Skeletal muscle satellite cell (primary cell): ENCODE measurements at regions not wholly inside any gene's neighbourhood (a gene's known extent, or its start where the extent isn't known, plus 50 kb on each side); places are given as distances from the start of the nearest gene placed in this dataset.

Experiments used
- H3K27me3 ChIP-seq: 2 replicates; pipeline ENCODE4 v1.7.0; 2013; ENCODE audit warnings: low read length; ENCODE audit not compliant: control insufficient read depth, insufficient read depth
- H3K36me3 ChIP-seq: 2 replicates; pipeline ENCODE4 v1.7.0; 2013; ENCODE audit warnings: mild to moderate bottlenecking, control low read depth, low read length; ENCODE audit not compliant: insufficient read depth
- H3K4me1 ChIP-seq: 2 replicates; pipeline ENCODE4 v1.7.0; 2013; ENCODE audit warnings: low read length; ENCODE audit not compliant: control insufficient read depth, insufficient read depth
- H3K4me2 ChIP-seq: 2 replicates; pipeline ENCODE4 v1.7.0; 2013; ENCODE audit warnings: mild to moderate bottlenecking, low read length
- H3K4me3 ChIP-seq: 2 replicates; pipeline ENCODE4 v1.7.0; 2013; ENCODE audit warnings: low read length
- H3K9ac ChIP-seq: 2 replicates; pipeline ENCODE4 v1.7.0; 2013; ENCODE audit warnings: mild to moderate bottlenecking, low read depth, low read length, moderate library complexity
- H3K9me3 ChIP-seq: replicated peaks from 2 replicates; pipeline ENCODE4 v1.7.0; 2013; ENCODE audit warnings: mild to moderate bottlenecking, control low read depth, low read length

DNA sequence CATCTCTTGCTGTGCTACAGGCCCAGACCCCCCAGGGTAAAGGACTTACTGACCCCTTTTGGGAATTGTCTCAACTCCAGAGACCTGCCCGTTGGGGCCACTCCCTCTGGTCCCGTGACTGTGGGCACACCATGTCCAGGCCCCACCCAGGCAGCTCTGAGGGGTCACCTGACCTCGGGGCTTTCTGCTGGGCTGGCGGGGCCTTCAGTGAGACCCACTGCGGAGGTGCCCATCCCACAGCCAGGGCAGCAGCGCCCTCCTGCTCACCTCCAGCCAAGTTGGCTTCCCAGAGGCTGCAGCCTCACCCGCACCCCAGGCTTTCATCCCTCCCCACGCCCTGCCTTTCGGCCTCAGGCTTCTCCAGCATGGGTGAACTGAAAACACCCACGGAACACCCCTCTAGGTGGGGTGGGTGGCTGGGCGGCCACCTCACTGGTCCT is 147.2 kb downstream of the DNAJB6 start:
- no peak overlapping the region for H3K4me3 ChIP-seq
- H3K4me1 ChIP-seq, result no peaks in the 10 kb centered on the region
- H3K9ac ChIP-seq, result no peak overlapping the region
- no peaks in the 10 kb centered on the region for H3K27me3 ChIP-seq
- H3K4me2 ChIP-seq, result no peak overlapping the region
- H3K9me3 ChIP-seq, result peaks cover 3% of the 10 kb centered on the region
- no peaks in the 10 kb centered on the region for H3K36me3 ChIP-seq

DNA sequence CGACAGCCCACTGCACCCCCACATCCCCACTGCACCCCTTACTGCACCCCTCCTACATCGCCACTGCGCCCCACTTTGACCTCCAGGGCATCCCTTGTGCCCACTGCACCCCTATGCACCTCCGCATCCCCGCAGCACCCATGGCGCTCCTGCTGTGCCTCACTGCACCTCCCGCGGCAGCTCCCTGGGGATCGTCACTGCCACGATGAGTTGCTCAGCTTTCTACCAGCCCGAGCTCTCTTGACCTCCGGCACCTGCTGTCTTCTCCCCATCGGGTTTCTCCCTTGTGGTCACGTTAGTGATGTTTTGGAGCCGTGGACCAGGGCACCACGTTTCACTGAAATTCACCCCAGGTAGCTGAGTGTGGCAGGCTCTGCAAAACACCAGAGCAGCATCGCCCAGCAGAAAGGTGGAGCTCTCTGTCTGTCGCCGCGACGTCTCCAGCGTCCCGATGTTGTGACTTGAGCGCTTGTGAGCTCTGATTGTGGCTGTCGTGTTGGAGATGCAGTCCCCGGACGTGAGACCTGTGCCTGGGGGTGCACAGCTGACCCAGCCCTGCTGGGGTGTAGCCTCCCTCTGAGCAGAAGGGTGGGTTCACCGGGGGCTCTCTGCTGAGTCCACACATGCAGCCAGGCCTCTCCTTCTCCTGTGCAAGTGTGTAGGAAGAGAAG is 147.7 kb downstream of the DNAJB6 start:
- Histone ChIP-seq H3K9ac (no peak overlapping the region), H3K4me3 (no peak overlapping the region), H3K36me3 (no peaks in the 10 kb centered on the region), H3K4me2 (no peak overlapping the region), H3K9me3 (peaks cover 3% of the 10 kb centered on the region), H3K4me1 (no peaks in the 10 kb centered on the region), H3K27me3 (no peaks in the 10 kb centered on the region)

DNA sequence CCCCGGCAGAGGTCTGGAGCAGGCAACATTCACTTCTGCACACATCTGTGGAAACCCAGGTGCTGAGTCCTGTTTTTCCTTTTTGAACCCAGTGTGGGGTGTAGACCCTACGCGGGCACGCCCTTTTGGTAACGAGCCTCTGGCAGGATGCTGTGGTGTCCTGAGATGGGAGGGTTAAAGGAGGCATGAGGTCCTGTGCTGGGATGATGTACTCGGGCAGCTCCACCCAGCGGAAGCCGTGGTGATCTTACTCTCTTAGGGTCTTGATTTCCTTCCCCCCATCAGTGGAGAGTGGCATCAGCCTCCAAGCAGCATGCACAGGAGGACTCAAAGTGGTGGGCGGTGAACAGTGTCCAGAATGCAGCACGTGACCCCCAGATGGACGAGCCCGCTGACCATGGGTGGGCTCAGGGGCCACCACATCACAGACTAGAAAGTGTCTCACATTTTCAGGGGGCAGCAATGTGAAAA is 148.6 kb downstream of the DNAJB6 start:
- H3K4me1 ChIP-seq, result no peaks in the 10 kb centered on the region
- no peak overlapping the region for H3K4me3 ChIP-seq
- no peak overlapping the region for H3K4me2 ChIP-seq
- H3K9me3 ChIP-seq, result peaks cover 3% of the 10 kb centered on the region
- no peak overlapping the region for H3K9ac ChIP-seq
- no peaks in the 10 kb centered on the region for H3K36me3 ChIP-seq
- no peaks in the 10 kb centered on the region for H3K27me3 ChIP-seq

DNA sequence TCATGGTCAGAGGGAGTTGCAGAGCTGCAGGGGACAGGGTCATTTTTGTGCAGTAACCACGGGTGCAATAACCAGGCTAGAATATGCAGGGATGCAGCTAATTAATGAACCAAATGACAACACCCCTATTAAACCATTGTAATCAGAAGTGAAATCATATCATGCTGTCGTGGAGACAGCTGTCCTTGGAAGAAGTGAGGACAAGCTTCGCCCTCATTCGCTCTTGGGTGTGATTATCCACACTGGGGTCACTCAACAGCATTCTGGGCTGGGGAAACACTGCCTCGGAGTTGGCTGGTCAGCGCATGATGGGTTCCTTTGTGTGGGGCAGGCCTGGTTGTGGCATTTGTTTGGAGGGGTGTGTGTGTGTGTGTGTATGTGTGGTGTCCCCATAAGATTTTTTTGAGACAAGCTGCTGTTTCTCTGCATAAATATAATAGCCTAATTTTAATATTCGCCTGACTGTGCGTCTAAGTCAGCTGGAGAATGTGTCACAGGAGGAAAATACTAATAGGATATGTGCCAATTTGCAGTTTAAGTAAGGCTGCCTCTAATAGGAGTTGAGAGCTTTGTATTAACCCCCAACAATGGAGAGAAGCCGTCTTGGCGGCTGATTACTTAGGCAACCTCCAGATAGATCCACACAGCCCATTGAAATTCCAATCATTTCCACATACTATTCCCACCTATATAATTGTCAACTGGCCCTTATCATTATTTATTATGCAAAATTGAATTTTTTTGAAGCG is 149.4 kb downstream of the DNAJB6 start:
- Histone ChIP-seq H3K9me3 (peaks cover 3% of the 10 kb centered on the region), H3K27me3 (no peaks in the 10 kb centered on the region), H3K9ac (no peak overlapping the region), H3K4me3 (no peak overlapping the region), H3K4me2 (no peak overlapping the region), H3K4me1 (no peaks in the 10 kb centered on the region), H3K36me3 (no peaks in the 10 kb centered on the region)

DNA sequence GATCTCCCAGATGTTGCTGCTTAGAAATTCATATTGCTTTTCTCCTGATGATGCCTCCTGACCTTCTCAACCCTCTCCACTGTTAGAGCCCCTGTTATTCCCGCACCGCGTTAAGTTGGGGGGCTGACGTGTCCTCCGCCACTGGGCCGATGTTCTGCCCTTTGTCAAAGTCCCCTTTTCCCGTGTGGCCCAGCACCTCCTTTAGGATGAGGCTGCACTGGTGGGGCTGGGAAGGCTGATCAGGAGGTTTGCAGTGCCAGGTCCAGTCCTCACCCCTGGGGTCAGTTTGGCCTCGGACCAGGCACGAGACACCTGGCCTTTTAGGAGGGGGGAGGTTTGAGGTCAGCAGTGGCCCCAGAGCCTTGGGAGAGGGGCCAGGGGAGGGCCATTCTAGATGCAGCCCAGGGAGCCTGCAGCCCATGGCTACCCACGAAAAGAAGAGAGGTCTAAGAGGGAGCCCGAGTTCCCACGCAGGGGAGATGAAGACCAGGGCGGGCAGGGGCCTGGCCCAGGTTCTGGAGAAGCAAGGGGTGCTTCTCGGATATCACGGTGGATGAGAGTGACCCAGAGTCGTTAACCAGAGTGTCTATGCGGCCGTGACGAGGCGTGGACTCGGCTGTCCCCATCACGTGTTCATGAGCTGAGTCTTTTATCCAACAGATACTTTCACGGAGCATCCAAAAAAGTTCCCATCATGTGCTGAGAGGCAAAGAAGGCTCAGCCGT is 150.4 kb downstream of the DNAJB6 start:
- no peak overlapping the region for H3K4me2 ChIP-seq
- no peaks in the 10 kb centered on the region for H3K36me3 ChIP-seq
- H3K27me3 ChIP-seq, result no peaks in the 10 kb centered on the region
- no peak overlapping the region for H3K4me3 ChIP-seq
- H3K9ac ChIP-seq, result no peak overlapping the region
- peaks cover 3% of the 10 kb centered on the region for H3K9me3 ChIP-seq
- no peaks in the 10 kb centered on the region for H3K4me1 ChIP-seq

- no peaks in the 10 kb centered on the region for H3K4me1 ChIP-seq
- H3K4me2 ChIP-seq, result no peak overlapping the region
- H3K9me3 ChIP-seq, result peaks cover 3% of the 10 kb centered on the region
- H3K36me3 ChIP-seq, result no peaks in the 10 kb centered on the region
- H3K27me3 ChIP-seq, result no peaks in the 10 kb centered on the region
- no peak overlapping the region for H3K4me3 ChIP-seq
- H3K9ac ChIP-seq, result no peak overlapping the region
These were observed 151.5 kb downstream of the DNAJB6 start for GRCh38 chr7:157488281-157488680.

DNA sequence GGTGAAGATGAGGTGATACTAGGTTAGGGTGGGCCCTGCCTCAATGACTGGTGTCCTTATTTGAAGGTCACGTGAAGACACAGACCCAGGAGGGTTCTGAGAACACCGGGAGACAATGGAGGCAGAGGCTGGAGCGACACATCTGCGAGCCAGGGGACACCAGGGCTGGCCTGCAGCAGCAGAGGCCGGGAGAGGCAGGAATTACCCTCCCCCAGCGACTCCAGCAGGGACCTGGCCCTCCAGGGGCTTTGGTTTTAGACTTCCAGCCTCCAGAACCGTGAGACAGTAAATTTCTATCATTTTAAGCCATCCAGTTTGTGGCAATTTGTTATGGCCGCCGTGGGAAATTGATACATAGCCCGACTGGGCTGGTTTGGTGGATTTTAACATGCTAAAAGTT is 152.2 kb downstream of the DNAJB6 start:
- Histone ChIP-seq H3K4me1 (no peaks in the 10 kb centered on the region), H3K27me3 (no peaks in the 10 kb centered on the region), H3K9ac (no peak overlapping the region), H3K9me3 (peaks cover 3% of the 10 kb centered on the region), H3K4me2 (no peak overlapping the region), H3K4me3 (no peak overlapping the region), H3K36me3 (no peaks in the 10 kb centered on the region)
